ENCODE measurements at regions not wholly inside any gene's neighbourhood (a gene's known extent, or its start where the extent isn't known, plus 50 kb on each side); places are given as distances from the start of the nearest gene placed in this dataset.

- peak; percentile 89 to 96 (median 93) for TF ChIP-seq CTCF (IDR thresholded peaks at IDR 0.05; ENCODE audit: control extremely low read depth in 1 of 3, insufficient read depth in 1 of 3, low read depth in 1 of 3, low read length in 3 of 3)
- no peak for TF ChIP-seq CHD7 (IDR thresholded peaks at IDR 0.05; ENCODE audit: insufficient replicate concordance, low read length)
- no peak for TF ChIP-seq CBX5 (IDR thresholded peaks at IDR 0.05; ENCODE audit: low read depth, low read length)
- TF ChIP-seq MAX (IDR thresholded peaks at IDR 0.05) = peak; percentile 77
- TF ChIP-seq RAD21 (IDR thresholded peaks at IDR 0.05 in 1 of 2, conservative IDR thresholded peaks at IDR 0.05 in 1 of 2; ENCODE audit: low read depth in 2 of 2, low read length in 2 of 2) = peak; percentile 80 to 90
- TF ChIP-seq EZH2 (IDR thresholded peaks at IDR 0.05; ENCODE audit: low read depth, low read length, severe bottlenecking) = no peak
Observed at GRCh38 chr15:31197497-31198414, 96.2 kb upstream of the TRPM1 start (continued).
